Stimulated activated CD4-positive, alpha-beta T cell treated with anti-CD3 and anti-CD28 coated beads, TNF-alpha, amount 100 ng/mL, for 48 hours (primary cell): ENCODE measurements at regions not wholly inside any gene's neighbourhood (a gene's known extent, or its start where the extent isn't known, plus 50 kb on each side); places are given as distances from the start of the nearest gene placed in this dataset.

Experiments
- DNase-seq, 3 donors: peaks; one replicate each; pipeline ENCODE4 v3.0.0-alpha.2; 2020; ENCODE audit warnings: low read depth in 3 of 3

- DNase-seq, result no peak
These were observed 181.2 kb upstream of the CTBP2 start for GRCh38 chr10:125341611-125342010.

GRCh38 chr10:125340903-125341302 is 180.5 kb upstream of the CTBP2 start:
- no peak for DNase-seq

GRCh38 chr10:125337510-125337909 is 177.1 kb upstream of the CTBP2 start:
- no peak for DNase-seq

- DNase-seq, result no peak
These were observed 174.2 kb upstream of the CTBP2 start for GRCh38 chr10:125334545-125334944.

- no peak for DNase-seq
These were observed 173.4 kb upstream of the CTBP2 start for GRCh38 chr10:125333769-125334168.

GRCh38 chr10:125333209-125333591 is 172.8 kb upstream of the CTBP2 start:
- no peak for DNase-seq

- no peak for DNase-seq
These were observed 172.3 kb upstream of the CTBP2 start for GRCh38 chr10:125332548-125333208.

GRCh38 chr10:125331056-125331455 is 170.7 kb upstream of the CTBP2 start:
- no peak for DNase-seq

GRCh38 chr10:125329056-125329455 is 168.7 kb upstream of the CTBP2 start:
- no peak for DNase-seq

GRCh38 chr10:125325326-125325725 is 165.0 kb upstream of the CTBP2 start:
- DNase-seq, result no peak

GRCh38 chr10:125316436-125316835 is 156.1 kb upstream of the CTBP2 start:
- DNase-seq, result no peak

- no peak for DNase-seq
These were observed 140.6 kb upstream of the CTBP2 start for GRCh38 chr10:125300937-125301336.

- no peak for DNase-seq
These were observed 139.1 kb upstream of the CTBP2 start for GRCh38 chr10:125299461-125299860.

- no peak for DNase-seq
These were observed 136.2 kb upstream of the CTBP2 start for GRCh38 chr10:125296598-125296997.

- no peak for DNase-seq
These were observed 133.7 kb upstream of the CTBP2 start for GRCh38 chr10:125294109-125294508.

GRCh38 chr10:125291836-125292235 is 131.5 kb upstream of the CTBP2 start:
- no peak for DNase-seq

- DNase-seq, result no peak
These were observed 129.1 kb upstream of the CTBP2 start for GRCh38 chr10:125289461-125289860.

- no peak for DNase-seq
These were observed 124.7 kb upstream of the CTBP2 start for GRCh38 chr10:125284875-125285597.

- no peak for DNase-seq
These were observed 123.7 kb upstream of the CTBP2 start for GRCh38 chr10:125283836-125284614.

GRCh38 chr10:125283191-125283835 is 123.0 kb upstream of the CTBP2 start:
- DNase-seq, result no peak

GRCh38 chr10:125281091-125281490 is 120.7 kb upstream of the CTBP2 start:
- DNase-seq, result no peak

GRCh38 chr10:125276133-125276532 is 115.8 kb upstream of the CTBP2 start:
- DNase-seq, result no peak
